ENCODE measurements at regions not wholly inside any gene's neighbourhood (a gene's known extent, or its start where the extent isn't known, plus 50 kb on each side); places are given as distances from the start of the nearest gene placed in this dataset.
A peak's percentile ranks its signal among the peaks of the same experiment; 100 is the strongest.
"Not testable (repeated sequence)": the region's sequence is repeated elsewhere in the genome, so short reads cannot be mapped to it uniquely, and the experiment has no call there.

DNA sequence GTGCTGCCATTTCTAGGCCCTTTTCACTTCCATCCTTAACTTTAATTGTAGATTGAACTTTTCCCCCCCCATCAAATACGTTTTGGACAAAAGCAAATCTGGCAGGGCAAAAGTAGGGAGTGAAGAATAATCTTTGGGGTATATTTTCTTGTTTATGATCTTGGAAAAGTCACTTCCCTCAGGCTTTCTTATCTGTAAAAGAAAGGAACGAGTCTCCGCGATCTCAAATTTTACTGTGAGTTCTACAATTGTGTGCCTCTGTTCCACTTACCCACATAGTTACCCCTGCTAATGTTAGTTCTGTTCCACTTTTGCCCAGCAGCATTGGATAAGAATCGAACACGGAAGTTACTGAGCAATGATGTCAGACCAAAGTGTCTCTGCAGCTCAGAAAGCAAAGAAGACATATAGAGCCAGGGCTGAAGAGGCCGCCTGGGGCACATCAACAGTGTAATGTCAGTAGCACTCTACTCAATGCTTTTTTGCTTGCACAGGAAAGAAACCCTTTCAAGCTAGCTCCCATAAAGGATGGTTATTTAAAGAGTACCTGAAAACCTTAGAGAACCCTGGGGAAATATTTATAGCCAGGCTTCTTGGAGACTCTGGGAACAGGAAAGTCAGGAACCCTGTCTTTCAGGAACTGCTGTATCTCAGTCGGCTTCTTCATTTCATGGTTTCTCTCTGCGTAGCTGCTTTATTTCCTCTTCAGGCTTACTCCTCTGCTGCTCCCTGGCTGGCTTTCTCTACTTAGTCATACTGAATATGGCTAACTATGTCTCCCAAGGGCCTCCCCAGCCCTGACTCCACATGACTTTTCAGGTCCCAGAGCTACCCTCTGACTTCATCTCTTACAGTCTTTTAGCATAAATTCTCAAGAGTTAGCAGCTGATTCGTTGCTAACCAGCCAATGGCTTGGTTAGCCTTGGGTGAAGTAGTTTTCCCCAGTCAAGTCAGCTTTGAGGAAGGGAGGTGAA is 123.7 kb upstream of the FAM3C start:
- DNase-seq, result no peak

DNA sequence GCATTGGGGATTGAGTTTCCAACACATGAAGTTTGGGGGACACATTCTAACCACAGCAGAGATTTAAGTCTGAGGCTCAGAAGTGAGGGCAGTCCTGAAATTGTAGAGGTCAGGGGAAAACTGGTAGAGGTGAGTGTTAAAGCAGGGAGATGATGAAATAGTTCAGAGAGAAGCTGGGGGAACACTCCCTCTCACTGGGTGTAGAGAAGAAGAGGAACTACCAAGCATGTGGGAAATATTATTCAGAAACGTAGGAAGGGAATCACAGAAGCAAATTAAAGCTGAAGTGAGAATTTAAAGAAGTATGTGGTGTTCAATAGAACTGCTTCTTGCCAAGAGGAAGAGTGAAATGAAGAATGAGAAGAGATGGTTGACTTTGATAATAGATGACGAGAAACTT is 121.5 kb upstream of the FAM3C start:
- DNase-seq, result no peak

DNA sequence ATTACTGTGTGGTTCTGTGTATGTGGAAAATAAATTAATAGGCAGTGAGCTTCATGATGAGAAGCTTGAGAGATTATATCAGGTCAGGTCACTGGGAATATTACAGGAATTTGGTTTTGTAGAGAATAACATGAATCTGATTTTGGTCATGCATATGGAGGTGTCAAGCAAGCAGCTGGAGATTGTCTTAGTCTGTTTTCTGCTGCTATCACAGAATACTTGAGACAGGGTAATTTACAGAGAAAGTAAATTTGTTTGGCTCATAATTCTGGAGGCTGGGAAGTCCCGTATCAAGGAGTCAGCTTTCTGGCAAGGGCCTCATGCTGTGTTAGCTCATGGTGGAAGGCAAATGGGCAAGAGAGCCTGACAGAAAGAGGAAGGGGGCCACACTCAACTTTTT is 120.7 kb upstream of the FAM3C start:
- DNase-seq, result no peak

DNA sequence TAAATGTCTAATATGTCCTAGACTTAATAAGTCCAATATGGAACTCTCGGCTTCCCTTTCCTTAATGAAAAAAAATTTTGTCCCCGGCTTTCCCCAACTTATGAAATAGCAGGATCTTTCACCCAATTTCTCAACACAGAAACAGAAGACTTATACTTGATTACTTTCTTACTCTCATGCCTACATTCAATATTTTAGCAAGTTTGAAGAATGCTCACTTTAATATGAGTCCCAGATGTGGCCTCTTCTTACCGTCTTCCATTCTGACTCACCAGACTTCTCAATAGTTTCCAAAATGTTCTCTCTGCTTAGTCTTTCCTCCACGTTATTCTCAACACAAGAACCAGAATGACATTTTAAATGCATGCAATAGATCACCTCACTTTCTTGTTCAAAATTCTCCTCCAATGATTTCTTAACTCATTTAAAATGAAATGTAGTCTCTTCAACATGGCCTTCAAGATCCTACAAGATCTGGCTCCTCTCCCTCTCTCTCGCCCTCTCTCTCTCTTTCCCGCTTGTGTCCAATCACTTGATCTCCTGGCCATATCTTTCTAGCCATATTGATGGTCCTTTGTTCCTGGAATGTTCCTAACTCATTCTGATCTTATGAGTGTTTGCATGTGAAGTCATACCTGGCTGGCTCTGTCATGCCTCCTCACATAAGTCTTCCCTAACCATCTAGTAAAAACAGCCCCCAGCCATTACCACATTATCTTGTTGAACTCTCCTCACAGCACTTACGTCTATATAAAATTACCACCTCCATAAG is 119.7 kb upstream of the FAM3C start:
- no peak for DNase-seq

DNA sequence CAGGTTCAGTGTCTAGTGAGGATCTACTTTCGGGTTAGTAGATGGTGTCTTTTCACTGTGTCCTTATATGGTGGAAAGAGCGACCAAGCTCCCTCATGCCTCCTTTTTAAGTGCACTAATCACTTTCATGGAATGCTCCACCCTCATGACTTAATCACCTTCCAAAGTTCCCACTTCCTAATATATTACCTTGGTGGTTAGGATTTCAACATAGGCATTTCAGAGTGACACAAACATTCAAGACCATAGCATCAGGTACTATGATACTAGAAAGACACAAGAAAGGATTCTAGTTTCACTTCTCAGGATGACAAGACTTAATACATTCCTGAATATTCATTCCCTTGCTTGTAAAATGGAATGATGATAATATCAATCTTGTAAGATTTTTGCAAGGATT is 119.1 kb upstream of the FAM3C start:
- no peak for DNase-seq

DNA sequence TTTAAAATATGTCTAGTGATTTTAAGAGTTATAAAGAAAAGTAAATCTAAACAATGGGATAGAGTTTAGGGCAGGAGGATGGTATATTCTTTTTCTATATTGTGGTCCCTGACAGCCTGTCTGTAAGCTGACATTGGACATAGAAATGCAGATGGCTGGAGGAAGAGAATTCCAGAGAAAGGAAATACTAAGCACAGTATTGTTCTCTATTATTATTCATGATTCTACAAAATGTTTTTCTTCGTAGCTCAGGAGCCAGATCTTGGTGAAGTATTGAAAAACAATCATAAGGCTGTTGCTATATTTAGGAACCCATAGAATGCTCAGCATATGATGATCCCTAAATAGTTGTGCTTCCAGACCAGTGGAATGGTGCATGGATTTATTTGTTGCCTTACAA is 117.0 kb upstream of the FAM3C start:
- DNase-seq, result no peak

DNA sequence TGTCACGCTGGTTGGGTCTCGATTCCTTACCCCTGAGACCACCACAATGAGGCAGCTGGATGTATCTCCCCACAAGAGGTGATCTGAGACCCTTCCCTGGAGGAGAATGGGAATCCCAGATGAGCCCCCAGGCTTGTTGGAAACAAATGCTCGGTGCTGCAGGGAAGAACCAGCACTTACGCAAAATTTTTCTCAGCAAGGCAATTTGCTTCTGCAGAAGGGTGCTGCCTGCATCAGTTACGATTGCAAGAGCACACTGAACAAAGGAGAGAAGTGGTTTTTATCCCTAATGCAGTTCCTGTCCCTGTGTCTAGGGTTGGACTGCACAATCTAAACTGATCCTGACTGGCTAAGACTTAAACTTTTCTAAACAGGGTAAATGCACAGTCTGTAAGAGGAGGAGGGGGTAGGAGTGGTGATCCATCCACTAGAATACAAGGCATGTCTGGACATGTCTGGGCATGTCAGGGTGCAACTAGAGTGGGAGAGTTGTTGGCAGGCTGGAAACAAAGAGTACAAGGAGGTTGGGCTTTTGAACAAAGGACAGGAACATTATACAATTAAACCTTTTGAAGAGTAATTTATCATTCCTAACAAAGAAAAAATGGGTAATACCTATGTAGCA is 114.9 kb upstream of the FAM3C start:
- DNase-seq, result no peak

DNA sequence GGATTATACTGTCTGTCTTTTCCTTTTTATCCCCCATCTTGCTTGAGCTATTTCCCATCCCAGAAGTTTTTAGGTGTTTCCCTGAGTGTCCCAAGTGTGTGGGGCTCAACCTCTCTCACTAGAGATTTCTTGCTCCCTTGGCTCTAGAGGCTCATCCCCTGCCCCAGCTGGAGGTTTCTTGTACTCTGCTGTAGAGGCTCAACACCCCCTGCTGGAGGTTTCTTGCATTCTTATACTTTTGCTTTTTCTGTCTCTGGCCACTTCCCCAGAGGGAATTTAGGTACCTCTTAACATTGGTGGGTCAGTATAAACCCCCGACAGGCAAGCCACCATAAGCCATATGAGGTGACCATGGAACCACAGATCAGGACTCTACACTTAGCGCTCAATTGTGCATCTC is 114.2 kb upstream of the FAM3C start:
- no peak for DNase-seq

DNA sequence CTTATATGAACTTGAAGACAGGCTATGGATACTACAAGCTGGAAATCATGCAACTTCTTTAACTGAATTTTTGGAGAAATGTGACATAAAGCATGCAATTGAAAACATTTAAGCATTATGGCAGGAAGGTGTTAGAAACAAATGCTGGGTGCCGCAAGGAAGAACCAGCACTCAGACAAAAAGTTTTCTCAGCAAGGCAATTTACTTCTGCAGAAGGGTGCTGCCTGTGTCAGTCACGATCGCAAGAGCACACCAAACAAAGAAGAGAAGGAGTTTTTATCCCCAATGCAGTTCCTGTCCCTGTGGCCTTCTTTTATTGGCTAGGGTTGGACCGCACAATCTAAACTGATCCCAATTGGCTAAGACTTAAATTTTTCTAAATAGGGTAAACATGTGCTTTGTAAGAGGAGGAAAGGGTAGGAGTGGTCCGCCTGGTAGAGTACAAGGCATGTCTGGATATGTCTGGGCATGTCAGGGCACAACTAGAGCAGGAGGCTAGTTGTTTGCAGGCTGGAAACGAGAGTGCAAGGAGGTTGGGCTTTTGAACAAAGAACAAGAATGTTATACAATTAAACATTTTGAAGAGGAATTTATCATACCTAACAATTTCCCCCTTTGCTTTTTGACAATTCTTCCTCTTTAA is 109.6 kb upstream of the FAM3C start:
- no peak for DNase-seq

DNA sequence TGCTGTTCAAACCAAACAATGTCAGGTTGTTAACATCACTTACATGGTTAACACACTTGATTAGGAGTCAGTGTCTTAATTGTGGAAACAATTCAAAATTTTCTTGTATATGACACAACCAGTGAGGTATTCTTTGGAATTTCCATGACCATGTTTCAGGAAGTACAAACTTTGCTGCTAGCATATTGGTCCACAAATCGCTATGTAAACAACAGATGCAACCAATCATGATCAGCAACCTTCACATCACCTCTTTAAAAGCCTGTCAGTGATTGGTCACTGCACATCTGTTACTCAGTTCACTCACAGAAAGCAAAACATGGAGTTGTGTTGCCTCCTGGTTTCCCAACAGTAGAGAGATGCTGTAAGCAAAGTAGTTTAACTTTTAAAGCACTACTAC is 108.9 kb upstream of the FAM3C start:
- no peak for DNase-seq

DNA sequence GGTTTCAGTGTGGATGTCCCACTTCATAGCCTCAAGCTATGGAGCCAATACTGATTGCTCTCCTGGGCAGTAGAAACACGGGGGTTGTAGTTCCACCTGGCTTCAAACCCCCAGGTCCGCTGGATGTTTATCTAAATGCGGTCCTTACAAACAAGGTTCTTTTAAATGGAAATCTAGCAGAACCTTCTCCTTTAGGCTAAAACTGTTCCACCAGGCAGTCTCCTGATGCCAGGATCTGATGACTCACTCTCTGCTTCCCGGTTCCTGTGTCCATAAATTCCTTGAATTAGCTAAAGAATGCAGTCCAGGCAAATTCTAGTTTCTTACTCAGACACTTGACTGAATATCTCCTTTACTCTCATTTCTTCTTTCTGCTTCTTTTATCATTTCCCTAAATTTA is 108.4 kb upstream of the FAM3C start:
- DNase-seq, result no peak

DNA sequence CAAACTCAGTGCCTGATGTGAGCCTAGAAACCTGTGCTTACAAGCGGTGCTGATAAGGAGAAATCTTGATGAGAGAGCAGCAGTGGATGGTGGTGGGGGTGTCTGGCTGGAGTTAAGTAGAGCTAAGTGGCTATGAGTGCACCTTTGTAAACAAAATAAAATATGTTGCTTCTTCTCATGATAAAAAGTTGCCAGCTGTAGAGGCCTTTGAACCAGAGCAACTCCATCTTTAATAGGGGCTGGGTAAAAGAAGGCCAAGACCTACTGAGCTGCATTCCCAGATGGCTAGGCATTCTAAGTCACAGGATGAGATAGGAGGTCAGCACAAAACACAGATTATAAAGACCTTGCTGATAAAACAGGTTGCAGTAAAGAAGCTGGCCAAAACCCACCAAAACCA is 107.6 kb upstream of the FAM3C start:
- no peak for DNase-seq

DNA sequence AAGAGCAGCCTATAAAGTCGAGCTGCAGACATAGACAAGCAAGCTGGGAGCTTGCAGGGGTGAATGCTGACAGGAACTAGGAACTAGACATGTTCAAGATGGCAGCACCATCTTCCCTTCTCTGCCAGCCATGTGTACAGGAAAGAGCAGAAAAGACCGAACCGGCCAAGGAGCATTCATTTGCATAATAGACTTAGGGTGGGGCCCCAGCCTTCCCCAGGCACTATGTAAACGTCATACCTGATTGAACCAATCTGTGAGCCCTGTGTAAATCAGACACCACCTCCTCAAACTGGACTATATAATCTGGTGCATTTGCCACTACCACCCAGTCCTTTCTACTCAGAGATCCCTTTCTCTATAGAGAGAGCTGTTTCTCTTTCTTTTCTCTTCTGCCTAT is 106.9 kb upstream of the FAM3C start:
- no peak for DNase-seq

DNA sequence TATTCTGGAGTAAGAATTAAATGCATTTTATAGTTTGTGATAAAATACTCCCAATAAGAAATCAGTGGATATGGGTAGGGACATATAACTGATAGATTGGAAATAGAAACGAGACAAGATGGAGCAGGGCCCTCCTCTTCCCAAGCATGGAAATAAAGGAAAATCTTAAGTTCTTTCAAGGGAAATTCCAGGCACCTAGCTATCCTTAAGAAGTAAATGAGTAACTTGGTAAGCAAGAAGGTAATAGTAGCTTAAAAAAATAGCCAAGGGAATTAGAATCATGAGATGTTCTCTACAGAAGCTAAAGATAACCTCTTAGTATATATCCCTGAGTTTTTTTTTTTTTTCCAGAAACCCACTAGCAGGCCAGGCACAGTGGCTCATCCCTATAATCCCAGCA is 105.5 kb upstream of the FAM3C start:
- no peak for DNase-seq

DNA sequence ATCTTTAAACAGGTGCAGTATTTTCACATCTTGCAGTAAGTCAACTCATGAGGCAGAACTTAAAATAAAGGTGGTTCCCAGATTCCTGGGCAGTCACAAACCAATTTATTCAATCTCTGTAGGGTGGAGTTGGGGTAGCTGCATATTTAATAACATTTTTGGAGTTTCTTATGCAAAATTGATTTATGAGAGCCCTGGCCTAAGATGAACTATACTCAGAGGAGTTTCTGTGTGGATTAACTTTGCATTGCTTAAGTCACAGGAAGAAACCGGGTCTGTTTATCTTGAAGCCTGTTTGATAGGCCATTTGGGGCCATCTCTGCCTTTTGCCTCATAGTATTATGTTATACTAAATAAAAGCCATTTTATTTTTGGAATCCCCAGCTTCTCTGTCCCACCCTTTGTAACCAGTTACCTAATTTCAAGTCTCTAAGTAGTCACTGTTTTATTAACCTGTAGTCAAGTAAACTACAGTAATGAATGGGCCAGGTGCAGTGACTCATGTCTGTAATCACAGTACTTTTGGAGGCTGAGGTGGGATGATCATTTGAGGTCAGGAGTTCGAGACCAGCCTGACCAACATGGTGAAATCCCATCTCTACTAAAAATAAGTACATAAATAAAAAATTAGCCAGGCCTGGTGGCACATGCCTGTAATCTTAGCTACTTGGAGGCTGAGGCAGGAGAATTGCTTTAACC is 104.4 kb upstream of the FAM3C start:
- peak; percentile 46 for DNase-seq

DNA sequence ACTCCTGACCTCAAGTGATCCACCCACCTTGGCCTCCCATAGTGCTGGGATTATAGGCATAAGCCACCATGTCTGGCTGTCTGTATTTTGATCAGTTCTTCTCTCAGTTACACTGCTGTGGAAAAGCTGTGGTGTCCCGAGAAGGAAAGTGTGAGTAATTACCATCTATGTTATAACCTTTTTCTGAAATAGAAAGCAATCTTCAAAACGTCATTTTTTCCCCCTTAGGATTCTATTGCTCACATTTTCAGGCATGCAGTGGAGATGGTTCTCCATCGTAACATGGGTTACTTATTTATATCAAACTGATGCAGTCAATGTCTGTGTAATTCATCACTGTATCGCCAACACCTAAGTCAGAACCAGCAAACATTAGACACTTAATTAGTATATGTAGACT is 103.5 kb upstream of the FAM3C start:
- DNase-seq, result peak; percentile 69

DNA sequence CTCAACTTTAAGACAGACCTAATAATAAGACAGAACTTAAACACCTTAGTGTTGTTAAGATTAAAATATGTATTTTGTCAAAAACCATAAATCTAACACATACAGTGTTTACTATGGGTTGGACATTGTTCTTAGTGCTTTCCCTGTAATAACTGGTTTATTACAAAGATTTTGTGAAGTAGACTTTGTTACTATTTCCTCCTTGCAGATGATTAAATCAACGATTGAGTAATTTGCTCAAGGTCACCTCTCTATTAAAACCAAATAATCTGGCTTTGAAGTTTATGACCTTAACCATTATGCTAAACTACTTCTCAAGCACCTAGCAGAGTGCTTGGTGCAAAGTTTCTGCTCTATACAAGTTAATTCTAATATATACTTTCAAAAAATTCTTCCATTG is 102.7 kb upstream of the FAM3C start:
- no peak for DNase-seq

DNA sequence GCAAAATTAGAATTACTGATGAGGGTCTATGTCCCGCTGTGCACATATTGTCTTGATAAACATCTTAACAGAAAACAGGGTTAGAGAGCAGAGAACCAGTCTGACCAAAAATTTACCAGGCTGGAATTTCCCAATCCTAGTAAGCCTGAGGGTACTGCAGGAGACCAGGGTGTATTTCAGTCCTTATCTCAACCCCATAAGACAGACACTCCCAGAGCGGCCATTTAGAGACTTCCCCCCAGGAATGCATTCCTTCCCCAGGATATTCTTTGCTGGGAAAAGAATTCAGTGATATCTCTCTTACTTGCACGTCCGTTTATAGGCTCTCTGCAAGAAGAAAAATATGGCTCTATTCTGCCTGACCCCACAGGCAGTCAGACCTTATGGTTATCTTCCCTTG is 101.4 kb upstream of the FAM3C start:
- DNase-seq, result not testable (repeated sequence)

DNA sequence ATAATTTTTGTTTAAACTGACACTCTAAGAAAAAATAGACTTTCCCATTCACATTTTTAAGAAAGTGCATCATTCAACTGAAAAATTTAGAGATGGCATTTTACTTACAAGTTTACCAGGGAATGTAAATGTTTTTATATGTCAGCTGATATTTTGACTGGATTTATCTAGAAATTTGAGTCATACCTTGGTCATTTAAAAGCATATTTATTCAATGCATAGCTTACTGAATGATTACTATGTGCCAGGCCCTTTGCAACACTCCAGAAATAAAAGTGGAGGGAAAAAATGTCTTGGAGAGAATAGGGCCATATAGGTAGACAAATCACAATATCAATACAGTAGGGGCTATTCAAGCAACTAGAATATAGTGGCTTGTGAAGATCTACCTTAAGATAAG is 98.4 kb upstream of the FAM3C start:
- DNase-seq, result no peak

DNA sequence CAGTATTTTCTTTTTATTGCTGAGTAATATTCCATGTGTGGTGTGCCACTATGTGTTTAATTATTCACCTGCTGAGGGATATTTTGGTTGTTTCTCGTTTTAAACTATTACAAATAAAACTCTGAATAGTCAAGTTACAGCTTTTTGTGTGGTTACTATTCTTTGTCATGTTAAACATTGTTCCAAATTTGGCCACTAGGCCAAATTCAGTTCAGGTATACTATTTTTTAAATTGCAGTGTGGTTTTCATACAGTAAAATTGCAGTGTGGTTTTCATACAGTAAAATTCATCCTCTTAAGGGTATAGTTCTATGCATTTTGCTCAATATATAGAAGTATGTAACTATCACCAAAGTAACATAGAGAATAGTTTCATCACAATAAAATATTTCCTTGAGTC is 97.4 kb upstream of the FAM3C start:
- DNase-seq, result no peak

DNA sequence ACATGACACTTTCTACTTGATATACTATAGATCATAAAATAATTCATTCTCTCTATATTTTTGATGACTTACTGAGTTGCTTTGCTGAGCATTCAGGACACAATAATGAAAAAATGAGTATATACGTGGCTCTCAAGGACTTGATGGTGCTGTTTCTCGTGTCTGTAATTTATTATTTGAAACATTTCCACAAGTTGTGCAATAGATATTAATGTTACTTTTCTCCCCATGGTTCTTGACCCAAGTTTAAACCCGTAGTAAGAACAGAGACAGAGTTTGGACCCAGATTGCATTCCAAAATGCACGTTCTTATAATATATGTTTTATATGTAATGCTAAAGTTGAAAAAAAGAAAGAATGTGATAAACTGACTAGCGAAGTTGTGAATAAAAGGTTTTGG is 94.2 kb upstream of the FAM3C start:
- no peak for DNase-seq

DNA sequence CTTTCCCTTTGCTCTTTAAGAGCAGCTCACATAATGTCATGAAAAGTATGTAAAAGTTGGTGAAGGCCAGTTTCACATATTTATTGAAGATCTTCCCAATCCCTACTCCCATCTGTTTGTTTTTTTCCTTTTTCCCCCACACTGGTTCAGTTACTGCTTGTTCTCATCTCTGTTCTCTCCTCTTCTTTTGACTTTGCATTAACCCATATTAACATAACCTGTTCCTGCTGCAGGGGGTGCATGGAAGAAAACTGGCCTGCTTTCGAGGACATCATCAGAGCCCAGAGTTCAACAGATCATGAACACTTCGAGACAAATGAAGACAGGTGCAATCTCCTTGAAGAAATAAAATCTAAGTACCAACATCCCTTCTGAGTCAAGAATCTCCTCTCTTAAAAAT is 93.3 kb upstream of the FAM3C start:
- DNase-seq, result no peak

All from activated CD4-positive, alpha-beta T cell treated with anti-CD3 and anti-CD28 coated beads, Interleukin-10, Interleukin-2, amounts not matched to agents 100 ng/mL and 50 ng/mL, durations not matched to agents 16 hours and 8 hours (primary cell).